Adrenal gland (tissue), 5 donors: ENCODE measurements at regions not wholly inside any gene's neighbourhood (a gene's known extent, or its start where the extent isn't known, plus 50 kb on each side); places are given as distances from the start of the nearest gene placed in this dataset.
"Not testable (repeated sequence)": the region's sequence is repeated elsewhere in the genome, so short reads cannot be mapped to it uniquely, and the experiment has no call there.

Source experiments
- POLR2A ChIP-seq, 2 donors: fragments of 450-650 bp; IDR thresholded peaks; one replicate each; pipeline ENCODE4 v1.6.1; 2017; ENCODE audit warnings: antibody characterized with exemption in 2 of 2, mild to moderate bottlenecking in 2 of 2, moderate library complexity in 1 of 2
- TF ChIP-seq, protein P1 (sequence below), 6 experiments: fragments of 450-650 bp in 4 of 6; fragments of 200-600 bp in 2 of 6; sonication (generic) in 1 of 6; IDR thresholded peaks; 1 replicate in 5 of 6; 2 replicates in 1 of 6; pipeline versions ENCODE4 v1.5.1 to v1.8.0; 2016 to 2021; ENCODE audit warnings: antibody characterized with exemption in 6 of 6, mild to moderate bottlenecking in 2 of 6, moderate library complexity in 1 of 6
- donor health status: DM: no; HTN: no; CAD: no.

DNA sequence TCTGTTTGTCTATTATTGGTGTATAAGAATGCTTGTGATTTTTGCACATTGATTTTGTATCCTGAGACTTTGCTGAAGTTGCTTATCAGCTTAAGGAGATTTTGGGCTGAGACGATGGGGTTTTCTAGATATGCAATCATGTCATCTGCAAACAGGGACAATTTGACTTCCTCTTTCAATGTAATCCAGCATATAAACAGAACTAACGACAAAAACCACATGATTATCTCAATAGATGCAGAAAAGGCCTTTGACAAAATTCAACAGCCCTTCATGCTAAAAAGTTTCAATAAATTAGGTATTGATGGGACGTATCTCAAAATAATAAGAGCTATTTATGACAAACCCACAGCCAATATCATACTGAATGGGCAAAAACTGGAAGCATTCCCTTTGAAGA, 399.0 kb upstream of the MAN1A1 start:
- TF ChIP-seq, protein P1, sequence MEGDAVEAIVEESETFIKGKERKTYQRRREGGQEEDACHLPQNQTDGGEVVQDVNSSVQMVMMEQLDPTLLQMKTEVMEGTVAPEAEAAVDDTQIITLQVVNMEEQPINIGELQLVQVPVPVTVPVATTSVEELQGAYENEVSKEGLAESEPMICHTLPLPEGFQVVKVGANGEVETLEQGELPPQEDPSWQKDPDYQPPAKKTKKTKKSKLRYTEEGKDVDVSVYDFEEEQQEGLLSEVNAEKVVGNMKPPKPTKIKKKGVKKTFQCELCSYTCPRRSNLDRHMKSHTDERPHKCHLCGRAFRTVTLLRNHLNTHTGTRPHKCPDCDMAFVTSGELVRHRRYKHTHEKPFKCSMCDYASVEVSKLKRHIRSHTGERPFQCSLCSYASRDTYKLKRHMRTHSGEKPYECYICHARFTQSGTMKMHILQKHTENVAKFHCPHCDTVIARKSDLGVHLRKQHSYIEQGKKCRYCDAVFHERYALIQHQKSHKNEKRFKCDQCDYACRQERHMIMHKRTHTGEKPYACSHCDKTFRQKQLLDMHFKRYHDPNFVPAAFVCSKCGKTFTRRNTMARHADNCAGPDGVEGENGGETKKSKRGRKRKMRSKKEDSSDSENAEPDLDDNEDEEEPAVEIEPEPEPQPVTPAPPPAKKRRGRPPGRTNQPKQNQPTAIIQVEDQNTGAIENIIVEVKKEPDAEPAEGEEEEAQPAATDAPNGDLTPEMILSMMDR (IDR thresholded peaks at IDR 0.05): not testable (repeated sequence)
- TF ChIP-seq POLR2A (IDR thresholded peaks at IDR 0.05): not testable (repeated sequence)
